ENCODE measurements at regions not wholly inside any gene's neighbourhood (a gene's known extent, or its start where the extent isn't known, plus 50 kb on each side); places are given as distances from the start of the nearest gene placed in this dataset.
"Not testable (repeated sequence)": the region's sequence is repeated elsewhere in the genome, so short reads cannot be mapped to it uniquely, and the experiment has no call there.

DNA sequence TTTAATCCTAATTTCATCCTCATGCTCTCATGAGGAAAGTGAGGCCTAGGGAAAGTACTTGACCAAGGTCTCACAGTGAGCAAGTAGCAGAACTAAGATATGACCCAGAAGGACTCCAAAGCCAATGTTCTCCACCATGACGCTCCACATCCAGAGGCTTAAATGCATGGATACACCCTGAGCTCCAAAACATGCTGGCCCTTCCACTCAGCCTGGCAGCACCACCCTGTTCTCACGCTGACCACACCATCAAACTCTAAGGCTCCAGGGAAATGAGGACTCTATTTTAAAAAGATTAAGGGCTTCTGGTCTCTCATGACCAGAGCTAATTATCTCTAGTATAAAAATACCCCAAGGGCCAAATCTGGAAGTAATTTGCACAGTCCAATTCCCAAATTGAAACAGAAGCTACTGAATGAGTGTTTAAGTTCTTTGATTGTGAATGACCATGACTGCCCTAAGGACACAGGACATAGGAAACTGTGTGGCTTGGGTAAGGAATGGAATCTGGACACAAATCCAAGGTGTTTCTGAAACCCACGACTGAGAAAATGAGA is 71.1 kb upstream of the ABLIM1 start:
- no peak for DNase-seq (ENCODE audit: insufficient read length, low spot score)
- no peak for FAIRE-seq

DNA sequence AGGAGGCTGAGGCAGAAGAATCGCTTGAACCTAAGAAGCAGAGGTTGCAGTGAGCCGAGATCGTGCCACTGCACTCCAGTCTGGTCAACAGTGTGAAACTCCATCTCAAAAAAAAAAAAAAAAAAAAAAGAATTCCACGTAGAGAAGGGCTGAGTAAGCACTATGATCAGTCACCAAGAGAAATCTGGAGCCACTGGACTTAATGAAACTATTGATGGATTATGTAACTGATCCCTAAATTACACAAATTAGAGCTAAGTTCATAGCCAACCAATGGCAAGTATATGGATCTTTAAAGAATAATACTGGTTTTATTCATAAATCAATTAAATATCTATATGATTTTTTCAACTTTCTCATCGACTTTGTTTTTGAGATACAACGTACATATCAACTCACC is 72.2 kb upstream of the ABLIM1 start:
- FAIRE-seq (no peak), DNase-seq (ENCODE audit: insufficient read length, low spot score) (no peak)

DNA sequence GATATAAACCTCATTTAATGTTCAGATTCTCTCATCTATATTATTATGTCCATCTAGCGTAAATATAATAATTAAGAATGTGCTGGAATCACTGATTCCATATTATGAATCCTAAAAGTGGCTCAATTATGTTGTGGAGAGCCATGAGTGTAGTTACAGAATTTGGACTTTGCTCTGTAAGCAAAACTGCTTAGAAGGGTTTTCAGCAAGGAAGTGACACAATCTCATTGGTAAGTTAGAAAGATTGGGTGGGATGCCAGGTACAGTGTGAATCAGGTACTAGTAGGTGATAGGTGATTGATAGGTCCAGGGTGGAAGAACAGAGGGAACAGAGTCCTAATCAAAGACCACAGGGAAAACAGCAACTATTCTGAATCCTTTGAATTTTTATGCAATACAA is 74.9 kb upstream of the ABLIM1 start:
- no peak for FAIRE-seq

GRCh38 chr10:114735946-114736345 is 77.9 kb upstream of the ABLIM1 start:
- DNase-seq (ENCODE audit: insufficient read length, low spot score), result no peak
- no peak for FAIRE-seq

More for the DNA sequence above, 74.9 kb upstream of the ABLIM1 start:
- DNase-seq (ENCODE audit: insufficient read length, low spot score), result no peak

DNA sequence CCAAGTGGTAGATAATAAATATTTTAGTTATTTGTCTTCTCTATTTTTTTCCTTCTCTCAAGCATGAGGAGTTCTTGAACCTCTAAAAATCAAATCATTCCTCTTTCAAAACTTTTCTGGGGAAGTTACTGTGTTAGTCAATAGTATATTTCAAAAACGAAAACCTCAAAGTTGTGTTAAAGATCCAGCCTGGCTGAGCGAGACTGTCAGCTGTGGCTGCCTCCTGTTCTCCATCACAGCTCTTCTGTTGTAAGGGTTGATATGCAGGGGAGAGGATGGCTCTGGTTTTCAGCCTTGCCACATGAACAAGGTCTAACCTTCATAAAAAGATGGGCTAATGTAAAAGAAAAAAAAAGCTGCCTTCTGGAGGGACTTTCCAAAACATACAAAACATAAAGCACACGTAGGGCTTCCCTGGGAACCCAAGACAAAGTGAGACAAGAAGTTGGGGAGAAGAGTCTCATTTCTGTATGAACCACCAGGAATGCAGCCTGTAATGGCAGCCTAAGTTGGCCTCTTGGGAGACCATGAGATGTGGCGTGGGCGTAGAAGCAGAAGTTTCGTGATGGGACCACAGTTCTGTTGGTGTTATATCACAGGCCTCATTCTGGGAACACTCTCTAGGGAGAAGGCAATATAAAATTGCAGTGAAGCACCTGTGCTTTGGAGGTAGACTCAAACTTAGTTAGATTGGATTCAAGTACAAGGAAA is 77.9 kb upstream of the FHIP2A start:
- FAIRE-seq, result no peak
- no peak for DNase-seq (ENCODE audit: insufficient read length, low spot score)

- no peak for FAIRE-seq
- no peak for DNase-seq (ENCODE audit: insufficient read length, low spot score)
Observed at GRCh38 chr10:114746531-114746930, 75.0 kb upstream of the FHIP2A start.

GRCh38 chr10:114748241-114748640 is 73.3 kb upstream of the FHIP2A start:
- DNase-seq (ENCODE audit: insufficient read length, low spot score) (no peak), FAIRE-seq (no peak)

DNA sequence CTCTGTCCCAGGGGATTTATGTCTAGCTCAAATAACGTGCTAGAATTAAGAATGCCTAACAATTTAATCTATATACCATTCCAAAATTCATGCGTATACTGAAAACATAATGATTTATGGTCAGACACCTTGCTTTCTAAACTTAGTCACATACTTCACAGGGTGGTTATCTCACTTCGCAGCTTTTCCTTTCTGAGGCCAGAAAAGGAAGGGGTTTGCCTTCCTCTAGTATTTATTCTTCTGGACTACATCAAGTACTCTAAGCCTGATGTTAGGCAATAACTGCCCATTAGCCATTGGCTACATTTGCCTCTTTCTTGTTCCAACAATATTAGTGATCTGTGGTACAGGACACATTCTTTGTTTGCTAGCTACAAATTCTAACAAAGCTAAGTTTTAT is 72.6 kb upstream of the FHIP2A start:
- no peak for DNase-seq (ENCODE audit: insufficient read length, low spot score)
- no peak for FAIRE-seq

DNA sequence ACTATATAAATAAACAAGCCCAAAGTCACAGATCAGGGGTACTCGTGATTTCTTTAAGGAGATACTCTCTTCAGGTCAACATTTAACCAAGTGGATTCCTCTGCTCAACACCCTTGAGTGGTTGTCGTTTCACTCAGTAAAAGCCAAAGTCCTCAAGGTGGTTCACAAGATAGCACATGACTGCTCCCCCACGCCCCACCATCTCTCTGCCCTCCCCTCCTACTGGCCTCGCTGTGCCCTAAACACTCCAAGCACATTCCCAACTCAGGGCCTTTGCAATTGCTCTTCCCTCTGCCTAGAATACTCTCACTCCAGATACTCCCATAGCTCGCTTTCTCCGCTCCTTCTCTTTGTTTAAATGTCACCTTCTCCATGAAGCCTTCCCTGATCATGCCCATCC is 72.1 kb upstream of the FHIP2A start:
- DNase-seq (ENCODE audit: insufficient read length, low spot score), result no peak

GRCh38 chr10:114751856-114752255 is 69.7 kb upstream of the FHIP2A start:
- no peak for DNase-seq (ENCODE audit: insufficient read length, low spot score)
- no peak for FAIRE-seq

More for the DNA sequence above, 72.1 kb upstream of the FHIP2A start:
- FAIRE-seq, result no peak

- not testable (repeated sequence) for FAIRE-seq; DNase-seq (ENCODE audit: insufficient read length, low spot score)
Observed at GRCh38 chr10:114752570-114752969, 69.0 kb upstream of the FHIP2A start.

GRCh38 chr10:114753126-114753525 is 68.5 kb upstream of the FHIP2A start:
- DNase-seq (ENCODE audit: insufficient read length, low spot score), result no peak
- FAIRE-seq, result no peak

- FAIRE-seq (no peak), DNase-seq (ENCODE audit: insufficient read length, low spot score) (no peak)
Observed at GRCh38 chr10:114754445-114755320, 66.9 kb upstream of the FHIP2A start.

GRCh38 chr10:114755537-114755936 is 66.0 kb upstream of the FHIP2A start:
- DNase-seq (ENCODE audit: insufficient read length, low spot score) (no peak), FAIRE-seq (no peak)

DNA sequence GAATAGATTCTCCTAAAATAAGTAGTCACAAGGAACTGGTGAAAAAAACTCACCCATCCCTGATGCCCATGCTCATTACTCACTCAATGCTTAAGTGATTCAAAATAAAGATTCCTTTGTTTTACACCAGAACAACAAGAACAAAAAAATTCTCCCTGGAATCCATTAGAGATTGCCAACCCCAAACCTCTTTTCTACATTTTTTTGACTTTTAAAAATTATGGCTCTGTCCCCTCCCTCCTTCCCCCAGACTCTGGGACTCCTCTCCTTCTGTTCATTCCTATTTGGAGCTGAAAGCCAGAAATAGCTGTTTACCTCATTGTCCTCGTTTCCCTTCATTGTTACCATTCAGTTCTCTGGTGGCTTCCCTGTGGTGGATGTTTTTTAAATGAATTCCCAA is 63.2 kb upstream of the FHIP2A start:
- DNase-seq (ENCODE audit: insufficient read length, low spot score) (no peak), FAIRE-seq (no peak)

- DNase-seq (ENCODE audit: insufficient read length, low spot score) (no peak), FAIRE-seq (no peak)
Observed at GRCh38 chr10:114761205-114762193, 60.1 kb upstream of the FHIP2A start.

DNA sequence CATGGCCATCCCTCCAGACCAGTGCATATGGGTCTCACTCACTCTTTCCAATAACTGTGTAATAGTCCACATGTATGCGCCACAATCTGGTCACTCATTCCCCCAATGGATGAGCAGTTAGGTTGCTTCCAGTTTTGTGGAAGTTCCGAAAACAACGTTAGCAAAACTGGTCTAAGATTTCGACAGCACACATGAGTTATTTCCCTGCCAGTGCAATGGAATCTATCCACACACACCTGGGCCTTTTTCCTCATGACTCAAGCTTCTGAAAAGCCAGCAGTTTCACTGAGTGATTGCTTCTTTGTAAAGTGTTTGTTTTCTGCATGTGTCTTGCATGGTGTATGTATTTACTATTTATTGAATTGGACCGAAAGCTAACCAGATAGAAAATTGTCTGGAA is 58.8 kb upstream of the FHIP2A start:
- FAIRE-seq, result no peak
- no peak for DNase-seq (ENCODE audit: insufficient read length, low spot score)

- DNase-seq (ENCODE audit: insufficient read length, low spot score), result no peak
- FAIRE-seq, result no peak
Observed at GRCh38 chr10:114764656-114765055, 56.9 kb upstream of the FHIP2A start.

GRCh38 chr10:114766470-114766869 is 55.1 kb upstream of the FHIP2A start:
- no peak for DNase-seq (ENCODE audit: insufficient read length, low spot score)
- no peak for FAIRE-seq
